ENCODE measurements at regions not wholly inside any gene's neighbourhood (a gene's known extent, or its start where the extent isn't known, plus 50 kb on each side); places are given as distances from the start of the nearest gene placed in this dataset.

- Histone ChIP-seq H2BK12ac (ENCODE audit: low read length in 2 of 2) (no peak overlapping the region), H2BK120ac (ENCODE audit: low read depth, low read length) (no peak overlapping the region), H3K36me3 (ENCODE audit: control insufficient read depth in 1 of 2, insufficient read depth in 2 of 2, low read depth in 1 of 2, low read length in 2 of 2) (no peaks in the 10 kb centered on the region), H3K4me2 (ENCODE audit: low read length, poor library complexity, severe bottlenecking) (no peak overlapping the region), H3K79me1 (replicated peaks; ENCODE audit: low read length, poor library complexity, severe bottlenecking) (no peaks in the 10 kb centered on the region), H3K9ac (ENCODE audit: low read length) (no peak overlapping the region), H2BK15ac (ENCODE audit: low read depth, poor library complexity, severe bottlenecking) (no peak overlapping the region), H2AK5ac (ENCODE audit: low read length, severe bottlenecking) (no peak overlapping the region), H3K4me1 (ENCODE audit: control insufficient read depth, insufficient read depth, low read depth, low read length) (no peaks in the 10 kb centered on the region), H2BK5ac (ENCODE audit: low read depth, low read length, poor library complexity, severe bottlenecking) (no peak overlapping the region), H3K4ac (ENCODE audit: low read depth in 1 of 2, low read length in 2 of 2) (no peak overlapping the region), H3K4me3 (ENCODE audit: insufficient read depth in 1 of 2, low read depth in 1 of 2, low read length in 2 of 2) (no peak overlapping the region), H3K18ac (ENCODE audit: low read depth in 1 of 2, low read length in 2 of 2) (no peak overlapping the region), H3K9me3 (ENCODE audit: control insufficient read depth, low read length) (peaks cover 17% of the 10 kb centered on the region), H3K23ac (ENCODE audit: low read length in 2 of 2) (no peak overlapping the region), H3K14ac (ENCODE audit: low read length in 2 of 2) (no peak overlapping the region), H4K8ac (ENCODE audit: low read length) (no peak overlapping the region), H4K91ac (ENCODE audit: low read length) (no peak overlapping the region), H3K27ac (ENCODE audit: low read length, poor library complexity, severe bottlenecking) (no peak overlapping the region), H3K27me3 (ENCODE audit: control insufficient read depth in 1 of 2, insufficient read depth in 1 of 2, low read length in 2 of 2) (no peaks in the 10 kb centered on the region), H2AFZ (ENCODE audit: low read depth, low read length) (no peak overlapping the region)
- WGBS: 59% methylated on average over 5 of the region's 6 CpGs
- no peak for DNase-seq
These were observed 961.4 kb upstream of the ZNF722 start for GRCh38 chr7:63037242-63037641.

GRCh38 chr7:63038987-63039386 is 959.7 kb upstream of the ZNF722 start:
- Histone ChIP-seq H3K4me3 (ENCODE audit: insufficient read depth in 1 of 2, low read depth in 1 of 2, low read length in 2 of 2) (no peak overlapping the region), H3K27me3 (ENCODE audit: control insufficient read depth in 1 of 2, insufficient read depth in 1 of 2, low read length in 2 of 2) (no peaks in the 10 kb centered on the region), H3K23ac (ENCODE audit: low read length in 2 of 2) (no peak overlapping the region), H4K8ac (ENCODE audit: low read length) (no peak overlapping the region), H2BK5ac (ENCODE audit: low read depth, low read length, poor library complexity, severe bottlenecking) (no peak overlapping the region), H2BK15ac (ENCODE audit: low read depth, poor library complexity, severe bottlenecking) (no peak overlapping the region), H3K4me1 (ENCODE audit: control insufficient read depth, insufficient read depth, low read depth, low read length) (no peaks in the 10 kb centered on the region), H3K18ac (ENCODE audit: low read depth in 1 of 2, low read length in 2 of 2) (no peak overlapping the region), H3K14ac (ENCODE audit: low read length in 2 of 2) (no peak overlapping the region), H3K79me1 (replicated peaks; ENCODE audit: low read length, poor library complexity, severe bottlenecking) (no peaks in the 10 kb centered on the region), H4K91ac (ENCODE audit: low read length) (no peak overlapping the region), H3K36me3 (ENCODE audit: control insufficient read depth in 1 of 2, insufficient read depth in 2 of 2, low read depth in 1 of 2, low read length in 2 of 2) (no peaks in the 10 kb centered on the region), H2BK12ac (ENCODE audit: low read length in 2 of 2) (no peak overlapping the region), H3K9ac (ENCODE audit: low read length) (no peak overlapping the region), H2BK120ac (ENCODE audit: low read depth, low read length) (no peak overlapping the region), H3K4me2 (ENCODE audit: low read length, poor library complexity, severe bottlenecking) (no peak overlapping the region), H2AK5ac (ENCODE audit: low read length, severe bottlenecking) (no peak overlapping the region), H3K27ac (ENCODE audit: low read length, poor library complexity, severe bottlenecking) (no peak overlapping the region), H3K4ac (ENCODE audit: low read depth in 1 of 2, low read length in 2 of 2) (no peak overlapping the region), H3K9me3 (ENCODE audit: control insufficient read depth, low read length) (peaks cover 17% of the 10 kb centered on the region), H2AFZ (ENCODE audit: low read depth, low read length) (no peak overlapping the region)
- no peak for DNase-seq
- 81% methylated on average over 4 of the region's 4 CpGs for WGBS

- H3K4me1 ChIP-seq (ENCODE audit: control insufficient read depth, insufficient read depth, low read depth, low read length): no peaks in the 10 kb centered on the region
- H3K27me3 ChIP-seq (ENCODE audit: control insufficient read depth in 1 of 2, insufficient read depth in 1 of 2, low read length in 2 of 2): no peaks in the 10 kb centered on the region
- H3K18ac ChIP-seq (ENCODE audit: low read depth in 1 of 2, low read length in 2 of 2): no peak overlapping the region
- no peak overlapping the region for H4K91ac ChIP-seq (ENCODE audit: low read length)
- WGBS: 84% methylated on average over 8 of the region's 8 CpGs
- no peak overlapping the region for H3K14ac ChIP-seq (ENCODE audit: low read length in 2 of 2)
- no peak overlapping the region for H2AFZ ChIP-seq (ENCODE audit: low read depth, low read length)
- peaks cover 12% of the 10 kb centered on the region for H3K9me3 ChIP-seq (ENCODE audit: control insufficient read depth, low read length)
- no peak overlapping the region for H3K9ac ChIP-seq (ENCODE audit: low read length)
- H3K4ac ChIP-seq (ENCODE audit: low read depth in 1 of 2, low read length in 2 of 2): no peak overlapping the region
- H3K27ac ChIP-seq (ENCODE audit: low read length, poor library complexity, severe bottlenecking): no peak overlapping the region
- no peaks in the 10 kb centered on the region for H3K36me3 ChIP-seq (ENCODE audit: control insufficient read depth in 1 of 2, insufficient read depth in 2 of 2, low read depth in 1 of 2, low read length in 2 of 2)
- H2BK12ac ChIP-seq (ENCODE audit: low read length in 2 of 2): no peak overlapping the region
- H2BK120ac ChIP-seq (ENCODE audit: low read depth, low read length): no peak overlapping the region
- DNase-seq: no peak
- H4K8ac ChIP-seq (ENCODE audit: low read length): no peak overlapping the region
- H3K4me2 ChIP-seq (ENCODE audit: low read length, poor library complexity, severe bottlenecking): no peak overlapping the region
- no peak overlapping the region for H3K4me3 ChIP-seq (ENCODE audit: insufficient read depth in 1 of 2, low read depth in 1 of 2, low read length in 2 of 2)
- no peaks in the 10 kb centered on the region for H3K79me1 ChIP-seq (replicated peaks; ENCODE audit: low read length, poor library complexity, severe bottlenecking)
- H2BK15ac ChIP-seq (ENCODE audit: low read depth, poor library complexity, severe bottlenecking): no peak overlapping the region
- no peak overlapping the region for H2BK5ac ChIP-seq (ENCODE audit: low read depth, low read length, poor library complexity, severe bottlenecking)
- H3K23ac ChIP-seq (ENCODE audit: low read length in 2 of 2): no peak overlapping the region
- no peak overlapping the region for H2AK5ac ChIP-seq (ENCODE audit: low read length, severe bottlenecking)
These were observed 958.8 kb upstream of the ZNF722 start for GRCh38 chr7:63039882-63040281.

GRCh38 chr7:63040336-63040735 is 958.3 kb upstream of the ZNF722 start:
- DNase-seq: no peak
- Histone ChIP-seq H3K4me3 (ENCODE audit: insufficient read depth in 1 of 2, low read depth in 1 of 2, low read length in 2 of 2) (no peak overlapping the region), H3K4me2 (ENCODE audit: low read length, poor library complexity, severe bottlenecking) (no peak overlapping the region), H4K91ac (ENCODE audit: low read length) (no peak overlapping the region), H2BK15ac (ENCODE audit: low read depth, poor library complexity, severe bottlenecking) (no peak overlapping the region), H3K23ac (ENCODE audit: low read length in 2 of 2) (no peak overlapping the region), H3K79me1 (replicated peaks; ENCODE audit: low read length, poor library complexity, severe bottlenecking) (no peaks in the 10 kb centered on the region), H3K14ac (ENCODE audit: low read length in 2 of 2) (no peak overlapping the region), H3K4me1 (ENCODE audit: control insufficient read depth, insufficient read depth, low read depth, low read length) (no peaks in the 10 kb centered on the region), H2BK120ac (ENCODE audit: low read depth, low read length) (no peak overlapping the region), H3K9ac (ENCODE audit: low read length) (no peak overlapping the region), H3K4ac (ENCODE audit: low read depth in 1 of 2, low read length in 2 of 2) (no peak overlapping the region), H3K27ac (ENCODE audit: low read length, poor library complexity, severe bottlenecking) (no peak overlapping the region), H3K18ac (ENCODE audit: low read depth in 1 of 2, low read length in 2 of 2) (no peak overlapping the region), H3K9me3 (ENCODE audit: control insufficient read depth, low read length) (peaks cover 17% of the 10 kb centered on the region), H2BK5ac (ENCODE audit: low read depth, low read length, poor library complexity, severe bottlenecking) (no peak overlapping the region), H3K27me3 (ENCODE audit: control insufficient read depth in 1 of 2, insufficient read depth in 1 of 2, low read length in 2 of 2) (no peaks in the 10 kb centered on the region), H4K8ac (ENCODE audit: low read length) (no peak overlapping the region), H3K36me3 (ENCODE audit: control insufficient read depth in 1 of 2, insufficient read depth in 2 of 2, low read depth in 1 of 2, low read length in 2 of 2) (no peaks in the 10 kb centered on the region), H2BK12ac (ENCODE audit: low read length in 2 of 2) (no peak overlapping the region), H2AK5ac (ENCODE audit: low read length, severe bottlenecking) (no peak overlapping the region), H2AFZ (ENCODE audit: low read depth, low read length) (no peak overlapping the region)
- WGBS: 75% methylated on average over 12 of the region's 12 CpGs

All from mesenchymal stem cell (in vitro differentiated cells and primary cell).